HFF-Myc (cell line): ENCODE measurements at regions not wholly inside any gene's neighbourhood (a gene's known extent, or its start where the extent isn't known, plus 50 kb on each side); places are given as distances from the start of the nearest gene placed in this dataset.

Experiments
- DNase-seq: peaks from one replicate; pipeline ENCODE4 v3.0.0-alpha.2; 2011; ENCODE audit warnings: low read depth; ENCODE audit errors: extremely low read depth
- H3K4me3 ChIP-seq: replicated peaks from 2 replicates; pipeline ENCODE4 v1.5.1; 2011; ENCODE audit warnings: low read depth, mild to moderate bottlenecking, control low read depth, low read length
- TF ChIP-seq, protein P1 (sequence below): IDR thresholded peaks from 2 replicates; pipeline ENCODE4 v1.5.1; 2012; ENCODE audit warnings: mild to moderate bottlenecking, low read depth, low read length, control low read depth; ENCODE audit errors: missing control alignments

DNA sequence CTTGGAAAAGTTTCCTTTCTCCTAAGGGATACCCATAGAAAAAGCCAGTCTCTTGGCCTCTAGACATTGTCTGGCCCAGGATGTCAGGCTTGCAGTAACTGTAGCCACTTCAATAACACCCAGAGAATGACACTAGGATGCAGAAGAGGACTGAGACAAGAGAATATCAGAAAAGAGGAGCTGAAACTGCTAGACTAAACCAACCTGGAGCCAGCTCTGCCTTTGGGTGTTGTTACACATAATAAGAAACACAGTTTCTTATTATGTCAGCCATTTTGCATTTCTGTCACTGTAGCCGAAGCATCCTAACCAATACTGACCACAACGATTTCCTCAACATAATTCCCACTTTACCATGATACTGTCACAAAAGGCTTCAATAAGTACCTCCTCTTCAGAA, 72.2 kb upstream of the RCN1 start:
- TF ChIP-seq, protein P1, sequence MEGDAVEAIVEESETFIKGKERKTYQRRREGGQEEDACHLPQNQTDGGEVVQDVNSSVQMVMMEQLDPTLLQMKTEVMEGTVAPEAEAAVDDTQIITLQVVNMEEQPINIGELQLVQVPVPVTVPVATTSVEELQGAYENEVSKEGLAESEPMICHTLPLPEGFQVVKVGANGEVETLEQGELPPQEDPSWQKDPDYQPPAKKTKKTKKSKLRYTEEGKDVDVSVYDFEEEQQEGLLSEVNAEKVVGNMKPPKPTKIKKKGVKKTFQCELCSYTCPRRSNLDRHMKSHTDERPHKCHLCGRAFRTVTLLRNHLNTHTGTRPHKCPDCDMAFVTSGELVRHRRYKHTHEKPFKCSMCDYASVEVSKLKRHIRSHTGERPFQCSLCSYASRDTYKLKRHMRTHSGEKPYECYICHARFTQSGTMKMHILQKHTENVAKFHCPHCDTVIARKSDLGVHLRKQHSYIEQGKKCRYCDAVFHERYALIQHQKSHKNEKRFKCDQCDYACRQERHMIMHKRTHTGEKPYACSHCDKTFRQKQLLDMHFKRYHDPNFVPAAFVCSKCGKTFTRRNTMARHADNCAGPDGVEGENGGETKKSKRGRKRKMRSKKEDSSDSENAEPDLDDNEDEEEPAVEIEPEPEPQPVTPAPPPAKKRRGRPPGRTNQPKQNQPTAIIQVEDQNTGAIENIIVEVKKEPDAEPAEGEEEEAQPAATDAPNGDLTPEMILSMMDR, result no peak
- DNase-seq, result no peak
- H3K4me3 ChIP-seq, result no peak overlapping the region

DNA sequence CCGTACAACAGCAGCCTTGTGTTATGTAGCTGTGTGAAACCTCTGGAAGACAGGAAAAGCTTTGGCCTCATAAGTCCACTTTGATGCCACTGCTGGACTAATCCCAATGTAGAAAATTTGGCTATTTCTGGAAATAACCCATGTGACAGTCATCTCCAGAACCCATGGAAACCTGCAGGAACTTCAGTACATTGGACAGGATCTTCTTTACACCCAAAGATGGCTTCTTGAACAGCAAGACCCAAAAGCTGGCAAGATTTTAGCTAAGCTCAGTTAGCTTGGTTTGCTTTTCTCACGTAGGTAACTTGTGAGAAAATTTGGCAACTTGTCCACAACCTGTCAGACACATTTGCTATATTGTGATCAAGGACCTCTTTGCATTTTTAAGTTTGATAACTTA, 74.8 kb upstream of the RCN1 start:
- no peak for DNase-seq
- no peak overlapping the region for H3K4me3 ChIP-seq
- TF ChIP-seq, protein P1, result no peak

DNA sequence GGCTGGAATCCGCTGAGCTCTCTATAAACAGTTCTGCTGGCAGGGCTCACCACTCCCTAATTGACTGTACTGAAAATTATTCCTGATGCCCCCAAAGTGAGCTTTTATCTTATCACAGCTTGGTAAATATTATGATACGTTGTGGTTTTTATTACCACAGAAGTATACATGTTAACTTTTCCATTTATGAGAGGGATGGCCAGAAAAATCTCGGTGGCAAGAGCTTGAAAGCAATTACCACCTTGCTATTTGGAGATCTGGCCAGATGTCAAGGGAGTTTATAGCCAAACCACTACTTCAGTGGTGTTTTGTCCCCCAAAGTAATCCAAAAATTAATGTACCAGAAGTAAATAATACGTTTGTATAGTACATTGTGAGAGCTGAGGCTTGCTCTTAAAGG, 75.4 kb upstream of the RCN1 start:
- TF ChIP-seq, protein P1, result no peak
- no peak overlapping the region for H3K4me3 ChIP-seq
- no peak for DNase-seq

DNA sequence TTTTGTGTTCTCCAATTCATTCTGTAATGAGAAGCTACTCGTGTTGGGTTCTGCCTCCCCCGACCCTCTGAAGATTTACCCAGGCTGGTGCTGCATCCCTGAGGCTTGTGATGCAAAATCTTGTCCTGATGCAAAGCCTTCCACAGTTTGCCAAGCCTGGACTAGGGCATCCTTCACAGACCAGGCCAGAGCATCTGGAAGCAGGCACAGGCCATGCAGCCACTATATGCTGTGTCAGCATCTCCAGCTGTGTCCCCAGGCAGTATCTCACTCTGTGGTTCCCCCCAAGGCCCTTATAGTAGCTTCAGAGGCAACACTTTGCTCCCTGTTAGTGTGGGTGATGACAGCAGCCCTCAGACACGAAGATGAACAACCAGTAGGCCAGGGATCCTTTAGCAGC, 77.3 kb upstream of the RCN1 start:
- no peak for DNase-seq
- TF ChIP-seq, protein P1, result no peak
- no peak overlapping the region for H3K4me3 ChIP-seq

DNA sequence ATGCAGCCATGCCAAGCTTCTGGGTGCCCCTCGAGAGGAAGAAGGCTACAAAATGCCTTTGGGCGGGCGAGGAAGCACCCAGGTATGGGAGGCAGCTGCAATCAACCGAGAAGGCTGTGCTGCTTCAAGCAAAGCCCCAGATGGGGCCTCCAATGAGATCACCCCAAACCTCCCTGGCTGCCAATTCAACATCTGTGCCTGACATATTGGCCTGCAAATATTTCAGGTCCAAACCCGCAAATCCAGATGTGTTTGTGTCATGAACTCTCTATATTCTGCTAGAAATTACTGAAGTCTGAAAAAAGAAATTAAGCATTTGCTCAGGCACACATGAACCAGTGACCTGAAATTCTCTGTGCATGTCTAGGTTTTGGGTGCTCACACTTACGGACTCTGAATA, 78.8 kb upstream of the RCN1 start:
- DNase-seq, result no peak
- TF ChIP-seq, protein P1, result no peak
- no peak overlapping the region for H3K4me3 ChIP-seq

DNA sequence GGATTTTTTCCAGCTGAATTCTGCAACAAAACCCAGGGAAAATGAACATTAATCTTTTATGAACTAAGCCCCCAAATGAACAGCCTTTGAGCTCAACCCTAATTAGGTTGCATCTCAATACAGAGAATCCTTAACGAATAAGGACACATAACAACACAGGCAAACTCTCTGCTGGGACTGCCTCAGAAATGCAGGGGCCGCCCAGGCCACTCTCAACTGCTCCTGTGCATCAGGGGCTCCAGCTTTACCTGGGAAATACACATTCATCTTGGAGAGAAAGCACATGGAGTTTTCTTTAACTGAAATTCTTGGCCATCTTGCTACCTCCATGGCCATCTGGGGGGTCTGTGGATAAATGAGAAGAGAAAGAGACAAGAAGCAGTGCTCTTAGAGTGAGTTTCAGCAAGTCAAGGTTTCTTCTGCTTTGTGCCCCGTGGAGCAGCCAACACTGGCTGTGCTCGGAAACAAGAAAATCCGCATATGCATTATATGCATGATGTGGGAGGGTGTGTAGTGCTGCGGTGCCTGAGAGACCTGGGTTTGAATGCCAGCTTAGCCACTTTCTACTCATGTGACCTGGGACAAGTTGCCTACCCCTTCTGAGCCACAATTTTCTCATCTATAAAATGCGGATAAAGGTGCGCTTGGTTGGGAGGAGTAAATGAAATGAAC, 81.9 kb upstream of the RCN1 start:
- no peak overlapping the region for H3K4me3 ChIP-seq
- TF ChIP-seq, protein P1, result no peak
- DNase-seq, result no peak
